ENCODE measurements at regions not wholly inside any gene's neighbourhood (a gene's known extent, or its start where the extent isn't known, plus 50 kb on each side); places are given as distances from the start of the nearest gene placed in this dataset.

GRCh38 chr1:8251635-8252034 lies 66.3 kb upstream of the SLC45A1 start:
- Histone ChIP-seq H3K9me3 (ENCODE audit: control insufficient read depth, insufficient read depth, low read length) (no peaks in the 10 kb centered on the region), H3K4me3 (ENCODE audit: low read length) (no peak overlapping the region), H3K9me2 (replicated peaks; ENCODE audit: control insufficient read depth, low read length) (no peaks in the 10 kb centered on the region), H3K36me3 (ENCODE audit: control insufficient read depth, low read length) (no peaks in the 10 kb centered on the region), H3F3A (ENCODE audit: control insufficient read depth, insufficient read depth) (no peaks in the 10 kb centered on the region), H3K4me1 (ENCODE audit: control insufficient read depth, low read length) (no peaks in the 10 kb centered on the region), H3K27me3 (ENCODE audit: control insufficient read depth, low read length) (no peaks in the 10 kb centered on the region), H3K4me2 (ENCODE audit: low read length) (no peak overlapping the region), H3K27ac (ENCODE audit: low read depth, low read length) (no peak overlapping the region), H4K20me1 (ENCODE audit: control insufficient read depth, insufficient read depth, low read depth, low read length) (no peaks in the 10 kb centered on the region), H3K79me2 (ENCODE audit: control insufficient read depth, low read length) (no peaks in the 10 kb centered on the region)
- TF ChIP-seq CTCF (IDR thresholded peaks at IDR 0.05; ENCODE audit: low read depth, low read length, poor library complexity, severe bottlenecking) (no peak), EZH2phosphoT487 (IDR thresholded peaks at IDR 0.05; ENCODE audit: borderline replicate concordance, low read length) (no peak)

GRCh38 chr1:8249838-8250237 lies 68.1 kb upstream of the SLC45A1 start:
- H3K79me2 ChIP-seq (ENCODE audit: control insufficient read depth, low read length), result no peaks in the 10 kb centered on the region
- no peaks in the 10 kb centered on the region for H4K20me1 ChIP-seq (ENCODE audit: control insufficient read depth, insufficient read depth, low read depth, low read length)
- TF ChIP-seq CTCF (IDR thresholded peaks at IDR 0.05; ENCODE audit: low read depth, low read length, poor library complexity, severe bottlenecking) (no peak), EZH2phosphoT487 (IDR thresholded peaks at IDR 0.05; ENCODE audit: borderline replicate concordance, low read length) (no peak)
- no peak overlapping the region for H3K4me3 ChIP-seq (ENCODE audit: low read length)
- no peaks in the 10 kb centered on the region for H3K9me2 ChIP-seq (replicated peaks; ENCODE audit: control insufficient read depth, low read length)
- no peaks in the 10 kb centered on the region for H3K9me3 ChIP-seq (ENCODE audit: control insufficient read depth, insufficient read depth, low read length)
- no peaks in the 10 kb centered on the region for H3K36me3 ChIP-seq (ENCODE audit: control insufficient read depth, low read length)
- no peaks in the 10 kb centered on the region for H3K27me3 ChIP-seq (ENCODE audit: control insufficient read depth, low read length)
- H3F3A ChIP-seq (ENCODE audit: control insufficient read depth, insufficient read depth), result no peaks in the 10 kb centered on the region
- H3K4me1 ChIP-seq (ENCODE audit: control insufficient read depth, low read length), result no peaks in the 10 kb centered on the region
- no peak overlapping the region for H3K27ac ChIP-seq (ENCODE audit: low read depth, low read length)
- H3K4me2 ChIP-seq (ENCODE audit: low read length), result no peak overlapping the region

- Histone ChIP-seq H4K20me1 (ENCODE audit: control insufficient read depth, insufficient read depth, low read depth, low read length) (no peaks in the 10 kb centered on the region), H3K4me3 (ENCODE audit: low read length) (no peak overlapping the region), H3K27ac (ENCODE audit: low read depth, low read length) (no peak overlapping the region), H3K36me3 (ENCODE audit: control insufficient read depth, low read length) (no peaks in the 10 kb centered on the region), H3K27me3 (ENCODE audit: control insufficient read depth, low read length) (no peaks in the 10 kb centered on the region), H3K9me3 (ENCODE audit: control insufficient read depth, insufficient read depth, low read length) (no peaks in the 10 kb centered on the region), H3K9me2 (replicated peaks; ENCODE audit: control insufficient read depth, low read length) (no peaks in the 10 kb centered on the region), H3K4me2 (ENCODE audit: low read length) (no peak overlapping the region), H3F3A (ENCODE audit: control insufficient read depth, insufficient read depth) (no peaks in the 10 kb centered on the region), H3K4me1 (ENCODE audit: control insufficient read depth, low read length) (no peaks in the 10 kb centered on the region), H3K79me2 (ENCODE audit: control insufficient read depth, low read length) (no peaks in the 10 kb centered on the region)
- TF ChIP-seq EZH2phosphoT487 (IDR thresholded peaks at IDR 0.05; ENCODE audit: borderline replicate concordance, low read length), result no peak
- TF ChIP-seq CTCF (IDR thresholded peaks at IDR 0.05; ENCODE audit: low read depth, low read length, poor library complexity, severe bottlenecking), result no peak
These were observed 70.0 kb upstream of the SLC45A1 start for GRCh38 chr1:8247811-8248436.
